Fibroblast of lung (primary cell): ENCODE measurements at regions not wholly inside any gene's neighbourhood (a gene's known extent, or its start where the extent isn't known, plus 50 kb on each side); places are given as distances from the start of the nearest gene placed in this dataset.

Source experiments
- DNase-seq, 2 donors: peaks; one replicate each; pipeline versions ENCODE4 v3.0.0 to v3.0.0-alpha.2; 2010; ENCODE audit warnings: low read depth in 2 of 2
- H2AFZ ChIP-seq: 2 replicates; pipeline ENCODE4 v1.5.1; 2012; ENCODE audit warnings: low read length, control low read depth, inconsistent platforms
- H3K27ac ChIP-seq: 2 replicates; pipeline ENCODE4 v1.5.1; 2011; ENCODE audit warnings: low read length, control low read depth; ENCODE audit not compliant: insufficient read depth
- H3K27me3 ChIP-seq: 2 replicates; pipeline ENCODE4 v1.5.1; 2011; ENCODE audit warnings: mild to moderate bottlenecking, low read length; ENCODE audit not compliant: control insufficient read depth, insufficient read depth
- H3K36me3 ChIP-seq: 2 replicates; pipeline ENCODE4 v1.5.1; 2011; ENCODE audit warnings: low read length; ENCODE audit not compliant: control insufficient read depth, insufficient read depth
- H3K4me1 ChIP-seq: 2 replicates; pipeline ENCODE4 v1.5.1; 2011; ENCODE audit warnings: low read length; ENCODE audit not compliant: control insufficient read depth, insufficient read depth; ENCODE audit errors: extremely low read depth
- H3K4me2 ChIP-seq: 2 replicates; pipeline ENCODE4 v1.5.1; 2011; ENCODE audit warnings: low read length, control low read depth; ENCODE audit not compliant: insufficient read depth; ENCODE audit errors: extremely low read depth
- H3K4me3 ChIP-seq, 4 experiments: fragments of 200-600 bp in 1 of 4; sonication (generic) in 1 of 4; replicated peaks in 1 of 4; 2 replicates each; pipeline ENCODE4 v1.5.1; 2011 to 2016; ENCODE audit warnings: low read length in 4 of 4, low read depth in 3 of 4, mild to moderate bottlenecking in 3 of 4, control low read depth in 2 of 4, inconsistent platforms in 1 of 4, mixed read lengths in 1 of 4; ENCODE audit not compliant: insufficient read depth in 1 of 4; ENCODE audit errors: control extremely low read depth in 1 of 4
- H3K79me2 ChIP-seq: 2 replicates; pipeline ENCODE4 v1.5.1; 2012; ENCODE audit warnings: mild to moderate bottlenecking, low read length, inconsistent platforms; ENCODE audit not compliant: control insufficient read depth, insufficient read depth
- H3K9ac ChIP-seq: 2 replicates; pipeline ENCODE4 v1.5.1; 2011; ENCODE audit warnings: mild to moderate bottlenecking, low read length, control low read depth; ENCODE audit not compliant: insufficient read depth
- H3K9me3 ChIP-seq: 2 replicates; pipeline ENCODE4 v1.5.1; 2012; ENCODE audit warnings: low read depth, low read length; ENCODE audit not compliant: control insufficient read depth, insufficient read depth
- H4K20me1 ChIP-seq: 2 replicates; pipeline ENCODE4 v1.5.1; 2011; ENCODE audit warnings: low read length; ENCODE audit not compliant: control insufficient read depth, insufficient read depth; ENCODE audit errors: extremely low read depth
- CTCF ChIP-seq, 2 donors: IDR thresholded peaks in 1 of 2; conservative IDR thresholded peaks in 1 of 2; 1 replicate in 1 of 2; 2 replicates in 1 of 2; pipeline ENCODE4 v1.5.1; 2011 to 2012; ENCODE audit warnings: low read length in 2 of 2, control low read depth in 1 of 2, inconsistent platforms in 1 of 2, low read depth in 1 of 2, mild to moderate bottlenecking in 1 of 2
- EZH2 ChIP-seq: IDR thresholded peaks from 2 replicates; pipeline ENCODE4 v1.5.1; 2012; ENCODE audit warnings: low read length, control low read depth, mild to moderate bottlenecking; ENCODE audit errors: missing control alignments

DNA sequence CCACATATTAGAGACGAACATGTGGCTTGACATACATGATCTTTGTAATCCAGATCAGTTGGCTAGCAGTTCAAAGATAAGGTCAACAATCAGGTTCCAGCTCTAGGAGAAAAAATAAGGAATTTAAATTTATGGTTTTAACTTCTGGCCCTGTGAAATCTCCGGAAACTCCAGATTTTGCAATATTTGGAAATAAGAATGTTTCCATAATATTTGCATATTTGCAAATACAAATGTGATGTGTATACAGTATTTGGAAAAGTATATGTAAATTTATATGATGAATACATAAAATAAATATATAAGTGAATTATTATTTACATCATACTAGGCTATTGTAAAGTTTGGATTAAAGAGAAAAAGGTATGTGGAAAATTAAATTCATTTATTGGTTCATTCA, 97.1 kb downstream of the KCNJ2 start:
- Histone ChIP-seq H3K9me3 (no peaks in the 10 kb centered on the region), H4K20me1 (no peaks in the 10 kb centered on the region), H3K9ac (no peak overlapping the region), H2AFZ (no peak overlapping the region), H3K79me2 (no peaks in the 10 kb centered on the region), H3K4me3 (no peak overlapping the region), H3K36me3 (no peaks in the 10 kb centered on the region), H3K4me1 (no peaks in the 10 kb centered on the region), H3K27ac (no peak overlapping the region), H3K4me2 (no peak overlapping the region), H3K27me3 (no peaks in the 10 kb centered on the region)
- TF ChIP-seq CTCF (conservative IDR thresholded peaks at IDR 0.05 in 1 of 2, IDR thresholded peaks at IDR 0.05 in 1 of 2; ENCODE audit: low read depth in 1 of 2, low read length in 2 of 2) (no peak), EZH2 (no peak)
- DNase-seq = no peak

GRCh38 chr17:70268383-70268782, 99.1 kb downstream of the KCNJ2 start:
- no peaks in the 10 kb centered on the region for H3K27me3 ChIP-seq
- DNase-seq = no peak
- no peak for TF ChIP-seq CTCF (conservative IDR thresholded peaks at IDR 0.05 in 1 of 2, IDR thresholded peaks at IDR 0.05 in 1 of 2; ENCODE audit: low read depth in 1 of 2, low read length in 2 of 2)
- no peak for TF ChIP-seq EZH2
- no peak overlapping the region for H3K4me2 ChIP-seq
- H3K4me3 ChIP-seq = no peak overlapping the region
- H3K9ac ChIP-seq = no peak overlapping the region
- no peak overlapping the region for H3K27ac ChIP-seq
- no peak overlapping the region for H2AFZ ChIP-seq
- H3K79me2 ChIP-seq = no peaks in the 10 kb centered on the region
- no peaks in the 10 kb centered on the region for H3K36me3 ChIP-seq
- no peaks in the 10 kb centered on the region for H3K4me1 ChIP-seq
- H4K20me1 ChIP-seq = no peaks in the 10 kb centered on the region
- H3K9me3 ChIP-seq = no peaks in the 10 kb centered on the region

DNA sequence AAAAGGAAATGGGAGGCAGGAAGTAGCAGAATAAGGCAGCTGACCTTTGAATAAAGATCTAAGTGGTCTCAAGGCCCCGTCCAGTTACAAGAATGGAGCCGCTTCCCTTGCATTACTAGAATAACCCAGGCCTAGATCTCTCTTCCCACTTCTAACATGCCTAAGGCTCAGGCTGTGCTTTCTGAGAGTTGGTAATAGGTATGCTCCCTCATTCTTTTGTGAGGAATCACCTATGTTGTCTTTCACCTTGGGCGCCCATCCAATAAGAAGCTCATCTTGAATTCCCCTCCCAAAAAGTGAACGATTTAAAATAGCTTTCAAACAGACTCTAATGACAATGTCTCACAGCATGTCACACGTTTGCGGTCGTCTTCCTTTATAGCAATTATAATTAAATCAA, 101.2 kb downstream of the KCNJ2 start:
- Histone ChIP-seq H2AFZ (no peak overlapping the region), H3K4me3 (no peak overlapping the region), H3K27me3 (no peaks in the 10 kb centered on the region), H3K27ac (no peak overlapping the region), H3K36me3 (no peaks in the 10 kb centered on the region), H4K20me1 (no peaks in the 10 kb centered on the region), H3K9ac (no peak overlapping the region), H3K9me3 (no peaks in the 10 kb centered on the region), H3K4me1 (no peaks in the 10 kb centered on the region), H3K79me2 (no peaks in the 10 kb centered on the region), H3K4me2 (no peak overlapping the region)
- DNase-seq = no peak
- TF ChIP-seq CTCF (conservative IDR thresholded peaks at IDR 0.05 in 1 of 2, IDR thresholded peaks at IDR 0.05 in 1 of 2; ENCODE audit: low read depth in 1 of 2, low read length in 2 of 2) (no peak), EZH2 (no peak)
